ENCODE measurements at regions not wholly inside any gene's neighbourhood (a gene's known extent, or its start where the extent isn't known, plus 50 kb on each side); places are given as distances from the start of the nearest gene placed in this dataset.

DNA sequence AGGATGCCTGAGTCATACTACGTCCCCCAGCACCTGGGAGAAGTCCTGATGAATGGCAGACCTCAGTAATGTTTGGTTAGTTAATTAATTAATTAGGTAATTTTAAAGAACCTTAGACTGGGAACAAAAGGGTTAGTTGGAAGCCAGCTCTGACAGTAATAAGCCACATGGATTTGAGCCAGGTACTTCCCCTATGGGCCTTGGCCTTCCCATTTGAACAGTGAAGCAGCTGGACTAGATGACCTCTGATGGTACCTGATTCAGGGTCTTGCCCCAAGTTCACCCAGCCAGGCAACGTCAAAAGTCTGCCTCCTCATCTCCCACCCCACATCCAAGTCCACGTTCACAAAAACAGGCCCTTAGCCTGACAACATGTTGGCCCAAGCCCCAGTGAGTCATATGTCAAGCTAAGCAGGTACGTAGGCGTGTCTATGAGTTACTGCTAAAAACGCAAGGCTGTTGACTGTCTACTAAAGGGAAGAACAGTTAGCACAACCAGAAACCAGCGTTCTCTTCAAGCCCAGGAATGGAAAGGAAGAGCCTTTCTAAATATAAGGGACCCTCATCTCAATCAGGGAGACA, 303.2 kb downstream of the ACTL7B start:
- no peak for DNase-seq (ENCODE audit: low read depth, low spot score)

- DNase-seq (ENCODE audit: low read depth, low spot score): no peak
Observed at GRCh38 chr9:108551030-108551841, 304.6 kb downstream of the ACTL7B start.

GRCh38 chr9:108550106-108550505, 305.7 kb downstream of the ACTL7B start:
- no peak for DNase-seq (ENCODE audit: low read depth, low spot score)

- no peak for DNase-seq (ENCODE audit: low read depth, low spot score)
Observed at GRCh38 chr9:108549184-108549583, 306.6 kb downstream of the ACTL7B start.

- DNase-seq (ENCODE audit: low read depth, low spot score): no peak
Observed at GRCh38 chr9:108547411-108548135, 308.2 kb downstream of the ACTL7B start.

GRCh38 chr9:108546215-108546614, 309.6 kb downstream of the ACTL7B start:
- DNase-seq (ENCODE audit: low read depth, low spot score): no peak

DNA sequence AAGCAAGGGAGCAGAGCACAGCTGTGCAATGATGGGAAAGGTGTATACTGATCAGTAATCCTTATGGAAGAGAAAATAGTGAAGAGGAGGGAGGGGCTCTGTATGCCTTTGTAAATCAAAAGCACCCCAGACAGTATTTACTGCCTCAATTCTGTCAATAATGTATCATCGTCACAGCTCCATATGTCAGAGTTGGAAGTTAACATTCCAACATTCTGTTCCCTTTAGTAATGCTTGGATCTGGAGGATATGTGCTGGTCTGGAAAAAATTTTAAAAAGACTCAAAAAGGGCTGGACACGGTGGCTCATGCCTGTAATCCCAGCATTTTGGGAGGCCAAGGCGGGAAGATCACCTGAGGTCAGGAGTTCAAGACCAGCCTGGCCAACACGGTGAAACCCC, 310.4 kb downstream of the ACTL7B start:
- DNase-seq (ENCODE audit: low read depth, low spot score): no peak

DNA sequence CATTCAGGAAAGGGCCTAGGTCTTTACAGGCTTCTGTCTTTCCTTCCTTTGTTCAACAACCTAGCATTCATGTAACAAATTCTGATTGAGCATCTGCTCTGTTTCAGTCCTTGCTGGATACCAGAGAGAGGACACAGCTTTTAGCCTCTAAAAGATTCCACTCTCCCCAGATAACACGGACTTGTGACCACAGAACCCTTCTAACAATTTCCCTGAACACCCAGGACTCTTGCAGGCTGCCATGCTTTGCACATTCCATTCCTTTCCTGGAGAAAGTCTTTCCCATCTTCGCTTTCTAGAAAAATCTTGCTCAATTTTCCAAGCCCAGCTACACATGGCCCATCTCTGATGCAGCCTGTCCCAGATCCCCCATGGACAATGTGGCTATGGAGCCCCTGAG, 310.9 kb downstream of the ACTL7B start:
- DNase-seq (ENCODE audit: low read depth, low spot score): no peak

DNA sequence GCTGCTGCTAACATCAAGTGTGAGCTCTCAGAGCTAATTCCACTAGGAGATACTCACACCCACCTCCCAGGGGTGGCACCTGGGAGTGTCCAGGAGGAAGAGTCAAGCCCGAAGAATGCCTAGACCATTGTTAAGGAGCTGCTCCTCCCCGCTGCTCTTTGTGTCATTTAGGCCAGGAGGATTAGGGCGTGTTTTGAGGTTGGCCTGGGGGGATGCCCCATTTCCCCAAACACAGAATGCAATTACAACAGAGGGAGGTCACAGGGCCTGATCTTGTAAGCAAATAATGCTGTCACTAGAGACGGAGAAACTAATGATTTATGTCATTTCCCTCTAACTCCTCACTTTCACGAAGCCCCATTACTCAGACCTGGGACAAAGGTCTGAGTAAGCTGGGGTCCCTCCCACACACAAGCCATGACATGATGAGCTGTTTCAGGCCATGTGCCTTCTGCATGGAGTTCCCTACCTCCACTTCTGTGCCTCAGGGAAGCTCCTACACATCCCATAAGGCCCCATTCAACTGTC, 312.5 kb downstream of the ACTL7B start:
- DNase-seq (ENCODE audit: low read depth, low spot score): peak; percentile 90

GRCh38 chr9:108537756-108538155, 318.0 kb downstream of the ACTL7B start:
- DNase-seq (ENCODE audit: low read depth, low spot score): no peak

- DNase-seq (ENCODE audit: low read depth, low spot score): no peak
Observed at GRCh38 chr9:108536836-108537601, 318.8 kb downstream of the ACTL7B start.

GRCh38 chr9:108535526-108535925, 320.3 kb downstream of the ACTL7B start:
- no peak for DNase-seq (ENCODE audit: low read depth, low spot score)

GRCh38 chr9:108534741-108535140, 321.0 kb downstream of the ACTL7B start:
- DNase-seq (ENCODE audit: low read depth, low spot score): no peak

DNA sequence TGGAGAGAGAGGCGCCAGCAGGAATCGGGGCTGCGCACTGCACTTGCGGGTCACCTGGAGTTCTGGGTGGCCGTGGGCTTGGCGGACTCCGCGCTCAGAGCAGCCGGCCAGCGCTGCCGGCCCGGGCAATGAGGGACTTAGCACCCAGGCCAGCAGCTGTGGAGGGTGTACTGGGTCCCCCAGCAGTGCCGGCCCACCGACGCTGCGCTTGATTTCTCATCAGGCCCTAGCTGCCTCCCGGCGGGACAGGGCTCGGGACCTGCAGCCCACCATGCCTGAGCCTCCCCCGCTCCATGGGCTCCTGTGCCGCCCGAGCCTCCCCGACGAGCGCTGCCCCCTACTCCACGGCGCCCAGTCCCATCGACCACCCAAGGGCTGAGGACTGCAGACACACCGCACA, 325.6 kb downstream of the ACTL7B start:
- no peak for DNase-seq (ENCODE audit: low read depth, low spot score)

DNA sequence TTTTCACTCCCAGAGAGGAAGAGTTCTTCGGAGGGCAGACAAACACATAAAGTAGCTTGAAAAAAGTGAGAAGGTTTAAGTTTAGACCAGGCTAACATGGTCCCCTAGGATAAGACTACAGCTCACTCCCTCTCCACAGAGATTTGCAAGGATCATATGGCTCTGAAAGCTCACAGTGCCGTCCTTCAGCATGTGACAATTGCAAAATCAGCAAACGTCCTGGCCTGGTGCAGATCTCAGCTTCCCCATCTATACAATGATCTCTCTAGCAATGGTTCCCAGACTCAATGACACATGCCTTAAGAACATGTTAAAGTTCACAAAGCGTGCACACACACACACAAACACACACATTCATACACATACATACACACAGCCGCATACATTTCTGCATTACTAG, 327.6 kb downstream of the ACTL7B start:
- DNase-seq (ENCODE audit: low read depth, low spot score): no peak

- no peak for DNase-seq (ENCODE audit: low read depth, low spot score)
Observed at GRCh38 chr9:108526518-108526917, 329.3 kb downstream of the ACTL7B start.

DNA sequence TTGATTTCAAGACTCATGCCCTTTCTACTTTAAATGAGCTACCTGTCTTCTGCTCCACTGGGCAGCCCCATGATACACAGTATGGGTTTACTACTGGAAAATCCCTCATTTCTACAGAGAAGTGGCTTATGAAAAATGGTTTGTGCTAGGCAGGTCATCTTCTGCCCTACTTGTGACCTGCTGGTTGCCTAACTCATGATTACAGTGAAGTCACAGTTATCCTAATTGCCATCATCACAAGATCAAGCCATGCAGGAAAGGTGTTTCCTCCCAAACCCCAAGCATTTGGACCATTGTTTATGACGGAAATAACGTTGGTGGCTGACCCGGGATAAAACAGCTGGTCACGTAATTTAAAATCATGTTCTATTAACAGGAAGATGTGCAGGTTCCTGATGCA, 330.6 kb downstream of the ACTL7B start:
- no peak for DNase-seq (ENCODE audit: low read depth, low spot score)

- DNase-seq (ENCODE audit: low read depth, low spot score): no peak
Observed at GRCh38 chr9:108521063-108521590, 334.7 kb downstream of the ACTL7B start.

DNA sequence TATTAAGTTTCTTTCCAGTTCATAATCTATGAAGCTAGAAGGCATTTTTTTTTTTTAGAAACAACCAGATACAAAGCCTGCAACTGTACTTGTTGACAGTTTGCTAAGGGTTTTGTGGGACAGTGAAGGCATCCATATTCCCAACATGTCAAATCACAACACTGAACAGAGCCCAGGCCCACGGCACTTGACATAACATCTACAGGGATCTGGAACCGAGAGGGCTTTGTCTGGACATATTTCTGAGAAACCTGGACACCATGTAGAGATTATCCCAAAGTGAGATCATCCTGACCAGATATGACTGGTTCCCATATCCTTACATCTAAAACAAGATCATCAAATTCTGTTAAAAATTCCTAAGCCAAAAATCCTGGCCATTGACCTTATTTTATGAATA, 336.3 kb downstream of the ACTL7B start:
- no peak for DNase-seq (ENCODE audit: low read depth, low spot score)

DNA sequence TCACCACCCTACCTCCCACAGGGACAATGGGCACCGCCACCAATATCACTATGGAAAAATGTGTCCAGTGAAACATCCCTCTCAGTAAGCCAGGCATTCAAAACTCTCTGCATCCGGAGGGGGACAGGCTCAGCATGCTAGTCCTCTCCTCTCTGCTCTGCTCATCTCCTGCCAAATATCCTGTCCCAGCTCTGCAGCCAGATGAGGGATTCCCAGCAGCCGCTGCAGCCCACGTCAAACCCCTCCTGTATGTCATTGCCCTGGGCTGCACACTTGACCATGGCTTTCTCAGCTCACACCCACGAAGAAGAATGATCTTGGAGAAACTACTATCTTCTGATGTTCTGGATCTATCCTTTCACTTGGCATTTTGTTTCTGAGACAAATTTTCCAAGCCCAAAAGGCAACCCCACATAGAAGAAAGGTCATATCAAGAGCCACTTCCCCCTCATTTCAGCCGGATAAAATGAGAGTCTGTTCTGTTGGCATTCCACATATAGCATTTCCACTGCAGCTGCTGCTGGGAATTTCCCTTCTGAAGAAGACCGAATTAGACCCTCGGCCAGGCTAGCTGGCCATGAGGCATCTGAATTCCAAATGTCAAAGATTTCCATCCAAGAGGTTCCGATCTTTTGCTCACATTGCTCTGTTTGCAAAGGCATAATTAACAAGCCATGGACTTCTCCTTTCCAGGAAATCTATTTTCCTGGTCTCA, 338.0 kb downstream of the ACTL7B start:
- DNase-seq (ENCODE audit: low read depth, low spot score): no peak

DNA sequence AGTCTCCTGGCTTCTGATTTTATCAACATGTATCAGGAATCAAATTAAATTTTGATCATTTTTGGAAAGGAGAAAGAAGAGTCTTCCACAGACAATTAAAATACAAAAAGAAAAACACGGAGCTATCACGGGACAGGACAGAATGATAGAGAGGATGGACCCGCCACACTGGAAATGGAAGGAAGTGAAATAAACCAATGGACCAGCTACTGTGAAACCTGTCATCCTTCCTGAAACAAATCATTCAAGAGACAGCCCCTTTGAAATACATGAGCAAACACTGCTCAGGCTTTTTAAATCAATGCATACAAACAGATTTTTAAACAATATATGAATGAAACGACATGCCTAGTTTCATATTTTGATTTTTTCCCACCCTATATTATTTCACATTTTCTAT, 339.4 kb downstream of the ACTL7B start:
- DNase-seq (ENCODE audit: low read depth, low spot score): no peak
